GM21529 (cell line): ENCODE measurements at regions not wholly inside any gene's neighbourhood (a gene's known extent, or its start where the extent isn't known, plus 50 kb on each side); places are given as distances from the start of the nearest gene placed in this dataset.
"Not testable (repeated sequence)": the region's sequence is repeated elsewhere in the genome, so short reads cannot be mapped to it uniquely, and the experiment has no call there.

Experiments used
- ATAC-seq: cut with Tn5 transposase; IDR thresholded peaks from one replicate; pipeline ENCODE4 v1.9.1; 2021; ENCODE audit not compliant: unreplicated experiment

GRCh38 chr10:22158426-22158825, 59.4 kb downstream of the EBLN1 start:
- no peak for ATAC-seq

- no peak for ATAC-seq
Observed at GRCh38 chr10:22156750-22157149, 61.1 kb downstream of the EBLN1 start.

GRCh38 chr10:22152403-22152802, 65.4 kb downstream of the EBLN1 start:
- no peak for ATAC-seq

GRCh38 chr10:22150842-22151241, 67.0 kb downstream of the EBLN1 start:
- no peak for ATAC-seq

- ATAC-seq = no peak
Observed at GRCh38 chr10:22148961-22149360, 68.9 kb downstream of the EBLN1 start.

GRCh38 chr10:22145873-22146272, 71.9 kb downstream of the EBLN1 start:
- not testable (repeated sequence) for ATAC-seq

GRCh38 chr10:22137542-22137941, 80.3 kb downstream of the EBLN1 start:
- no peak for ATAC-seq

GRCh38 chr10:22135591-22135990, 82.2 kb downstream of the EBLN1 start:
- no peak for ATAC-seq

GRCh38 chr10:22133749-22134624, 83.8 kb downstream of the EBLN1 start:
- ATAC-seq = peak; percentile 76

- not testable (repeated sequence) for ATAC-seq
Observed at GRCh38 chr10:22130824-22131223, 87.0 kb downstream of the EBLN1 start.

GRCh38 chr10:22129612-22130011, 88.2 kb downstream of the EBLN1 start:
- ATAC-seq = not testable (repeated sequence)

- not testable (repeated sequence) for ATAC-seq
Observed at GRCh38 chr10:22121181-22121580, 96.6 kb downstream of the EBLN1 start.

GRCh38 chr10:22120072-22120471, 97.7 kb downstream of the EBLN1 start:
- not testable (repeated sequence) for ATAC-seq

- not testable (repeated sequence) for ATAC-seq
Observed at GRCh38 chr10:22119575-22119974, 98.2 kb downstream of the EBLN1 start.

GRCh38 chr10:22111705-22112104, 106.1 kb downstream of the EBLN1 start:
- no peak for ATAC-seq

- no peak for ATAC-seq
Observed at GRCh38 chr10:22111260-22111659, 106.6 kb downstream of the EBLN1 start.

- ATAC-seq = no peak
Observed at GRCh38 chr10:22110761-22111160, 107.1 kb downstream of the EBLN1 start.

- no peak for ATAC-seq
Observed at GRCh38 chr10:22105270-22105669, 101.7 kb upstream of the DNAJC1 start.

- ATAC-seq = peak; percentile 45
Observed at GRCh38 chr10:22103701-22104470, 100.4 kb upstream of the DNAJC1 start.

- no peak for ATAC-seq
Observed at GRCh38 chr10:22097696-22098095, 94.2 kb upstream of the DNAJC1 start.

- ATAC-seq = not testable (repeated sequence)
Observed at GRCh38 chr10:22091260-22091659, 87.7 kb upstream of the DNAJC1 start.

GRCh38 chr10:22087402-22087738, 83.8 kb upstream of the DNAJC1 start:
- ATAC-seq = no peak
